Epithelial cell of esophagus (primary cell): ENCODE measurements at regions not wholly inside any gene's neighbourhood (a gene's known extent, or its start where the extent isn't known, plus 50 kb on each side); places are given as distances from the start of the nearest gene placed in this dataset.

ENCODE experiments used
- DNase-seq: peaks from one replicate; pipeline ENCODE4 v3.0.0; 2010; ENCODE audit warnings: low read depth
- H3K4me3 ChIP-seq: 2 replicates; pipeline ENCODE4 v1.5.1; 2011; ENCODE audit warnings: mild to moderate bottlenecking, low read length, control low read depth
- CTCF ChIP-seq: IDR thresholded peaks from 2 replicates; pipeline ENCODE4 v1.5.1; 2011; ENCODE audit warnings: low read depth, mild to moderate bottlenecking, low read length, control low read depth, inconsistent platforms; ENCODE audit not compliant: insufficient read depth; ENCODE audit errors: missing control alignments

GRCh38 chr3:3237979-3238378, 58.5 kb upstream of the CRBN start:
- no peak for TF ChIP-seq CTCF
- no peak overlapping the region for H3K4me3 ChIP-seq
- no peak for DNase-seq

GRCh38 chr3:3232251-3232650, 52.8 kb upstream of the CRBN start:
- no peak for DNase-seq
- no peak for TF ChIP-seq CTCF
- H3K4me3 ChIP-seq, result no peak overlapping the region
